Neutrophil (primary cell): ENCODE measurements at regions not wholly inside any gene's neighbourhood (a gene's known extent, or its start where the extent isn't known, plus 50 kb on each side); places are given as distances from the start of the nearest gene placed in this dataset.

Experiments
- H3K27ac ChIP-seq: fragments of 200-600 bp; sonication (generic); 2 replicates; pipeline ENCODE4 v1.5.1; 2016; ENCODE audit warnings: mild to moderate bottlenecking, moderate library complexity
- H3K27me3 ChIP-seq: fragments of 200-600 bp; sonication (generic); 2 replicates; pipeline ENCODE4 v1.6.0; 2016; ENCODE audit warnings: mild to moderate bottlenecking
- H3K36me3 ChIP-seq: fragments of 200-600 bp; sonication (generic); 2 replicates; pipeline ENCODE4 v1.5.1; 2017
- H3K4me1 ChIP-seq, 2 experiments: fragments of 200-600 bp in 1 of 2; sonication (generic) in 1 of 2; 1 replicate in 1 of 2; 2 replicates in 1 of 2; pipeline versions ENCODE4 v1.5.1 to v1.6.1; 2013 to 2016; ENCODE audit warnings: low read depth in 1 of 2, low read length in 1 of 2, mild to moderate bottlenecking in 1 of 2, moderate library complexity in 1 of 2; ENCODE audit not compliant: control insufficient read depth in 1 of 2, insufficient read depth in 1 of 2
- H3K4me3 ChIP-seq, 2 experiments: fragments of 200-600 bp in 1 of 2; sonication (generic) in 1 of 2; 1 replicate in 1 of 2; 2 replicates in 1 of 2; pipeline ENCODE4 v1.5.1; 2013 to 2016; ENCODE audit warnings: low read depth in 1 of 2, low read length in 1 of 2, mild to moderate bottlenecking in 1 of 2, moderate library complexity in 1 of 2
- H3K9me3 ChIP-seq: fragments of 200-600 bp; sonication (generic); 2 replicates; pipeline ENCODE4 v1.5.1; 2016
- CTCF ChIP-seq: fragments of 200-600 bp; sonication (generic); IDR thresholded peaks from 2 replicates; pipeline ENCODE4 v1.5.1; 2016; ENCODE audit warnings: antibody characterized with exemption

GRCh38 chr5:4991925-4992324 is 148.2 kb upstream of the ADAMTS16 start:
- no peak for TF ChIP-seq CTCF
- H3K4me1 ChIP-seq = no peaks in the 10 kb centered on the region

GRCh38 chr5:4995014-4995413 is 145.1 kb upstream of the ADAMTS16 start:
- Histone ChIP-seq H3K4me1 (no peaks in the 10 kb centered on the region), H3K27ac (no peak overlapping the region), H3K27me3 (no peaks in the 10 kb centered on the region), H3K9me3 (no peaks in the 10 kb centered on the region), H3K36me3 (no peaks in the 10 kb centered on the region), H3K4me3 (no peak overlapping the region)
- no peak for TF ChIP-seq CTCF

More at GRCh38 chr5:4991925-4992324, 148.2 kb upstream of the ADAMTS16 start:
- Histone ChIP-seq H3K27ac (no peak overlapping the region), H3K4me3 (no peak overlapping the region), H3K9me3 (no peaks in the 10 kb centered on the region), H3K36me3 (no peaks in the 10 kb centered on the region), H3K27me3 (no peaks in the 10 kb centered on the region)

GRCh38 chr5:5005353-5005752 is 134.8 kb upstream of the ADAMTS16 start:
- no peaks in the 10 kb centered on the region for H3K9me3 ChIP-seq
- no peaks in the 10 kb centered on the region for H3K27me3 ChIP-seq
- H3K27ac ChIP-seq = no peak overlapping the region
- H3K36me3 ChIP-seq = no peaks in the 10 kb centered on the region
- no peaks in the 10 kb centered on the region for H3K4me1 ChIP-seq
- no peak overlapping the region for H3K4me3 ChIP-seq
- no peak for TF ChIP-seq CTCF

- Histone ChIP-seq H3K27ac (no peak overlapping the region), H3K36me3 (no peaks in the 10 kb centered on the region), H3K4me1 (no peaks in the 10 kb centered on the region), H3K4me3 (no peak overlapping the region), H3K27me3 (no peaks in the 10 kb centered on the region), H3K9me3 (no peaks in the 10 kb centered on the region)
- no peak for TF ChIP-seq CTCF
These were observed 133.6 kb upstream of the ADAMTS16 start for GRCh38 chr5:5006548-5006947.

- no peaks in the 10 kb centered on the region for H3K36me3 ChIP-seq
- no peaks in the 10 kb centered on the region for H3K27me3 ChIP-seq
- TF ChIP-seq CTCF = no peak
- H3K4me3 ChIP-seq = no peak overlapping the region
- no peak overlapping the region for H3K27ac ChIP-seq
- no peaks in the 10 kb centered on the region for H3K4me1 ChIP-seq
- H3K9me3 ChIP-seq = no peaks in the 10 kb centered on the region
These were observed 130.9 kb upstream of the ADAMTS16 start for GRCh38 chr5:5009240-5009639.

GRCh38 chr5:5011151-5011550 is 129.0 kb upstream of the ADAMTS16 start:
- H3K36me3 ChIP-seq = no peaks in the 10 kb centered on the region
- no peak for TF ChIP-seq CTCF
- no peak overlapping the region for H3K27ac ChIP-seq

More at GRCh38 chr5:5011151-5011550, 129.0 kb upstream of the ADAMTS16 start:
- H3K4me1 ChIP-seq = no peaks in the 10 kb centered on the region
- H3K4me3 ChIP-seq = no peak overlapping the region
- no peaks in the 10 kb centered on the region for H3K9me3 ChIP-seq
- H3K27me3 ChIP-seq = no peaks in the 10 kb centered on the region
